Karpas-422 (cell line): ENCODE measurements at regions not wholly inside any gene's neighbourhood (a gene's known extent, or its start where the extent isn't known, plus 50 kb on each side); places are given as distances from the start of the nearest gene placed in this dataset.

ENCODE experiments used
- DNase-seq: peaks from one replicate; pipeline ENCODE4 v3.0.0-alpha.2; 2015
- H2AFZ ChIP-seq: fragments of 200-600 bp; sonication (generic); 2 replicates; pipeline ENCODE4 v1.6.1; 2014; ENCODE audit warnings: antibody characterized with exemption, low read length, mixed read lengths
- H3K27ac ChIP-seq: fragments of 200-600 bp; sonication (generic); 2 replicates; pipeline ENCODE4 v1.5.1; 2014; ENCODE audit warnings: mild to moderate bottlenecking, low read length, moderate library complexity
- H3K27me3 ChIP-seq: fragments of 200-600 bp; sonication (generic); 2 replicates; pipeline ENCODE4 v1.6.1; 2014; ENCODE audit warnings: low read length, mixed read lengths
- H3K36me3 ChIP-seq: fragments of 200-600 bp; sonication (generic); 2 replicates; pipeline ENCODE4 v1.6.1; 2014; ENCODE audit warnings: low read length, mixed read lengths; ENCODE audit not compliant: insufficient read depth
- H3K4me1 ChIP-seq: fragments of 200-600 bp; sonication (generic); 2 replicates; pipeline ENCODE4 v1.6.1; 2014; ENCODE audit warnings: mild to moderate bottlenecking, low read length, mixed read lengths
- H3K4me2 ChIP-seq: fragments of 200-600 bp; sonication (generic); 2 replicates; pipeline ENCODE4 v1.6.1; 2014; ENCODE audit warnings: low read length, low read depth, mild to moderate bottlenecking; ENCODE audit not compliant: poor library complexity, severe bottlenecking
- H3K4me3 ChIP-seq: fragments of 200-600 bp; sonication (generic); 2 replicates; pipeline ENCODE4 v1.5.1; 2014; ENCODE audit warnings: mild to moderate bottlenecking, antibody characterized with exemption, low read length, mixed read lengths
- H3K79me2 ChIP-seq: fragments of 200-600 bp; sonication (generic); 2 replicates; pipeline ENCODE4 v1.6.1; 2014; ENCODE audit warnings: mild to moderate bottlenecking, low read length, mixed read lengths
- H3K9ac ChIP-seq: fragments of 200-600 bp; sonication (generic); 2 replicates; pipeline ENCODE4 v1.6.0; 2014; ENCODE audit warnings: low read length
- H3K9me2 ChIP-seq: fragments of 200-600 bp; sonication (generic), shearing (Covaris generic); replicated peaks from 2 replicates; pipeline ENCODE4 v1.6.0; 2014; ENCODE audit warnings: mild to moderate bottlenecking, low read length, moderate library complexity; ENCODE audit not compliant: insufficient read depth
- H3K9me3 ChIP-seq: fragments of 300-700, 200-600 bp; sonication (generic); 2 replicates; pipeline ENCODE4 v1.6.1; 2014; ENCODE audit warnings: low read length, mixed read lengths
- H4K20me1 ChIP-seq: fragments of 200-600 bp; sonication (generic); 2 replicates; pipeline ENCODE4 v1.6.1; 2014; ENCODE audit warnings: mild to moderate bottlenecking, antibody characterized with exemption, low read length, low read depth; ENCODE audit not compliant: insufficient read depth

GRCh38 chr18:61239051-61239450 is 94.2 kb upstream of the CDH20 start:
- H3K36me3 ChIP-seq = no peaks in the 10 kb centered on the region
- no peak overlapping the region for H3K9ac ChIP-seq
- no peaks in the 10 kb centered on the region for H3K79me2 ChIP-seq
- H3K4me1 ChIP-seq = no peaks in the 10 kb centered on the region
- peaks cover 3% of the 10 kb centered on the region; the same call in 1 of the 2 replicates for H3K9me3 ChIP-seq
- H3K27ac ChIP-seq = no peak overlapping the region
- DNase-seq = no peak
- H4K20me1 ChIP-seq = no peaks in the 10 kb centered on the region
- no peak overlapping the region for H3K4me2 ChIP-seq
- H3K4me3 ChIP-seq = no peak overlapping the region
- no peak overlapping the region for H2AFZ ChIP-seq
- H3K9me2 ChIP-seq = no peaks in the 10 kb centered on the region
- no peaks in the 10 kb centered on the region for H3K27me3 ChIP-seq

DNA sequence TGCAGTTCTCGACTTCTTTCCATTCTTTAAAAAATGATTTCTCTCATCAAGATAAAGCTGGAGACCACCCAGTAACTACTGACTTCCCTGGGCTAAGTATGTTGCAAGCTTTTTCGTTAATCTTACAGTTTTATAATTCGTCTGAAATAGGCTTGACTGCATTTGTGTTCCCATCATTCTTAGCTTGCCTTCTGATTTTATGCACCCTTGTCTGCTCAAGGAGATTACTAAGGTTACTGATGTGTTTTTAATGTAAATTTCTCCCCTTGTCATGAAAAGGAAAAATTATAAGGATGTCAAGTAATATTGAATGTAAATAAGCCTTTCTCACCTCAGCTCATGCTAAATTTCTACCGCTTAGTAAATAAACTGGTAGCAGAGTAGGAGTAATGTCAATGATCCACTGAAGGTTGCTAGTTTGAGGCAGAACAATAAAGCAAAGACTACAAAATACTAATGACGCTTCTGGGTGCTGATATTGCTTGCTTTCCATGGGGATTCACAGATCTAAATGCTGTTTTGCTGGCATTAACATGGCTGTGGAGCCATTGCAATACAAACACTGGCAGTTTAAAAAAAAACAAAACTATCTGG is 91.9 kb upstream of the CDH20 start:
- Histone ChIP-seq H3K9me2 (no peaks in the 10 kb centered on the region), H3K79me2 (no peaks in the 10 kb centered on the region), H3K4me3 (no peak overlapping the region), H3K27ac (no peak overlapping the region), H3K9ac (no peak overlapping the region), H2AFZ (no peak overlapping the region), H3K36me3 (no peaks in the 10 kb centered on the region), H3K27me3 (no peaks in the 10 kb centered on the region), H3K4me1 (no peaks in the 10 kb centered on the region), H3K4me2 (no peak overlapping the region), H3K9me3 (0 out of 2 replicates have a peak, but pooled peaks cover 3% of the 10 kb centered on the region), H4K20me1 (no peaks in the 10 kb centered on the region)
- no peak for DNase-seq

- no peak overlapping the region for H3K9ac ChIP-seq
- H3K36me3 ChIP-seq = no peaks in the 10 kb centered on the region
- no peaks in the 10 kb centered on the region for H3K79me2 ChIP-seq
- no peaks in the 10 kb centered on the region for H4K20me1 ChIP-seq
- no peak overlapping the region for H3K4me3 ChIP-seq
- no peaks in the 10 kb centered on the region for H3K4me1 ChIP-seq
- peaks cover 4% of the 10 kb centered on the region for H3K9me3 ChIP-seq
- no peaks in the 10 kb centered on the region for H3K9me2 ChIP-seq
- DNase-seq = no peak
- H3K27ac ChIP-seq = no peak overlapping the region
- H2AFZ ChIP-seq = no peak overlapping the region
- H3K27me3 ChIP-seq = no peaks in the 10 kb centered on the region
- no peak overlapping the region for H3K4me2 ChIP-seq
Measured at GRCh38 chr18:61244632-61245031, 88.6 kb upstream of the CDH20 start.

GRCh38 chr18:61245276-61245675 is 88.0 kb upstream of the CDH20 start:
- H2AFZ ChIP-seq = no peak overlapping the region
- no peak for DNase-seq
- no peaks in the 10 kb centered on the region for H3K4me1 ChIP-seq
- no peaks in the 10 kb centered on the region for H3K79me2 ChIP-seq
- no peak overlapping the region for H3K9ac ChIP-seq
- H3K27ac ChIP-seq = no peak overlapping the region
- no peaks in the 10 kb centered on the region for H3K36me3 ChIP-seq
- no peaks in the 10 kb centered on the region for H3K27me3 ChIP-seq
- H3K9me2 ChIP-seq = no peaks in the 10 kb centered on the region
- no peak overlapping the region for H3K4me2 ChIP-seq
- no peak overlapping the region for H3K4me3 ChIP-seq
- peaks cover 8% of the 10 kb centered on the region for H3K9me3 ChIP-seq
- no peaks in the 10 kb centered on the region for H4K20me1 ChIP-seq

DNA sequence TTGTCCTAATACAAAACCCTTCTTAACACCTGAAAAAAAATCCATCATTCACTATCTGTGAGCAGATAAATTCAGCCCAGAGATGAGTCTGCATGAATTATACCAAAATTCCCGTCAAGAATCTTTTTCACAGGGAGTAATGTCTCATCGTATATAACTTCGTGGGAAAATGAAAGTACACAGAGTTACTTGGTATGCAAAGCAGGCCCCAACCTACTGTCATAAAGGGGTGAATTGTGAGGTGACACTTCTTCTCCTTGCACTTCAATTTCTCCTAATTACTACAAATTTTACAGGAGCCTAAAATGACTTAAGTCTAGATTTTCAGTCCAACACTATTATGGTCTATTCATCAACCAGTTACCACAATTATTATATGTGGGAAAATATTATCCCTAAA is 84.6 kb upstream of the CDH20 start:
- H3K27ac ChIP-seq = no peak overlapping the region
- H3K4me2 ChIP-seq = no peak overlapping the region
- H2AFZ ChIP-seq = no peak overlapping the region
- H3K79me2 ChIP-seq = no peaks in the 10 kb centered on the region
- H3K4me1 ChIP-seq = no peaks in the 10 kb centered on the region
- H3K36me3 ChIP-seq = no peaks in the 10 kb centered on the region
- no peak overlapping the region for H3K4me3 ChIP-seq
- H3K27me3 ChIP-seq = no peaks in the 10 kb centered on the region
- peaks cover 15% of the 10 kb centered on the region for H3K9me3 ChIP-seq
- H3K9me2 ChIP-seq = no peaks in the 10 kb centered on the region
- H4K20me1 ChIP-seq = no peaks in the 10 kb centered on the region
- no peak for DNase-seq
- no peak overlapping the region for H3K9ac ChIP-seq

DNA sequence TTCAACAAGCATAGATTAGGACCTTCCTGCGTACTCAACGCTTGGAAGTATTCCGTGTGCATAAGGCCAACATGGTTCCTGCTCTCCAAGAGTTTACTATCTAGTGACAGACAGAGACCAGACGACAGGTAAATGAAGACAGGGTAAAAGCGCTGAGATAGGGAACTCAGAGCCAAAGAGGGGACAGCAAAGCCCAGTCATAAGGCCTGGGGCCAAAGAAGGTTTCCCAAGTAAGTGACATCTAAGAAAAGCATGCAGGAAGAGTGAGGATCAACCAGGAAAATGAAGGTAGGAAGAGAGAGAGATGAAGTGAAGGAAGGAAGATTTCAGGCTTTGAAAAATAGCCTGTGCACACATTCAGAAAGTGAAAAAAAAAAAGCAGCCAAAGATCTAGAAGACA is 76.9 kb upstream of the CDH20 start:
- H3K27ac ChIP-seq = no peak overlapping the region
- no peaks in the 10 kb centered on the region for H3K9me2 ChIP-seq
- H3K9ac ChIP-seq = no peak overlapping the region
- H3K27me3 ChIP-seq = no peaks in the 10 kb centered on the region
- no peaks in the 10 kb centered on the region for H4K20me1 ChIP-seq
- DNase-seq = no peak
- H3K36me3 ChIP-seq = no peaks in the 10 kb centered on the region
- H3K4me1 ChIP-seq = no peaks in the 10 kb centered on the region
- H3K4me3 ChIP-seq = no peak overlapping the region
- no peaks in the 10 kb centered on the region for H3K79me2 ChIP-seq
- no peak overlapping the region for H3K4me2 ChIP-seq
- peaks cover 15% of the 10 kb centered on the region for H3K9me3 ChIP-seq
- H2AFZ ChIP-seq = no peak overlapping the region

DNA sequence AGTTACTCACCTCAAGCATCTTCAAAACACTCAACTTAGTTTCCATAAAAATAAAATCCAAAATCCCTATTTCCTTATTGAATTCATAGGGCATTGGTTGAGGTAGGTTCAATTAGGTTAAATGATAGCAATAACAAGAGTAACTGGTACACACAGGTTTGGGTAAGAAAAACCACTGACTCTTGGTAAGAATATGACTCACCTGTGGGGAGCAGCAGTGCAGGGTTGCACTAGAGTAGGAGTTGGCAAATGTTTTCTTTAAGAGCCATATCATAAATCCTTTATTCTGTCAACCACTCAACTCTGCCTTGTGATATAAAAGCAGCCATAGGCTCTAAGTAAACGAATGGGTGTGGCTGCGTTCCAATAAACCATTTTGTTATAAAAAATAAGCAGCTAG is 71.4 kb upstream of the CDH20 start:
- Histone ChIP-seq H3K4me1 (no peaks in the 10 kb centered on the region), H3K9me3 (0 out of 2 replicates have a peak, but pooled peaks cover 3% of the 10 kb centered on the region), H3K36me3 (no peaks in the 10 kb centered on the region), H3K9ac (no peak overlapping the region), H4K20me1 (no peaks in the 10 kb centered on the region), H3K79me2 (no peaks in the 10 kb centered on the region), H3K9me2 (no peaks in the 10 kb centered on the region), H3K27me3 (no peaks in the 10 kb centered on the region), H2AFZ (no peak overlapping the region), H3K27ac (no peak overlapping the region), H3K4me2 (no peak overlapping the region), H3K4me3 (no peak overlapping the region)
- no peak for DNase-seq

DNA sequence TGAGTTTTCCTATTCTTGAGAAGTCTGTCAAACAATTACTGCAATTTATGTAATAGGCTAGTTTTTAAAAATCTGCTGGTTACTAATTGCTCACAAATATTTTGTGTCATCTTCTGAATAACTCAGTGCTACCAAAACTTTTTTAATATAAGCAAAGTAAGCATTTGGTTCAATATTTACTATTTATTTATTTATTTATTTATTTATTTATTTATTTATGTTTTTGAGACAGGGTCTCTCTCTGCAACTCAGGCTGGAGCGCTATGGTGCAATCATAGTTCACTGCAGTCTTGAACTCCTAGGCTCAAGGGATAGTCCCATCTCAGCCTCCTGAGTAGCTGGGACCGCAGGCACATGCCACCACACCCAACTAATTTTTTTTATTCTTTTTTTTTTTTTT is 60.4 kb upstream of the CDH20 start:
- no peak overlapping the region for H3K9ac ChIP-seq
- H3K79me2 ChIP-seq = no peaks in the 10 kb centered on the region
- H3K27me3 ChIP-seq = no peaks in the 10 kb centered on the region
- no peak for DNase-seq
- no peak overlapping the region for H3K4me3 ChIP-seq
- H3K9me2 ChIP-seq = no peaks in the 10 kb centered on the region
- H3K27ac ChIP-seq = no peak overlapping the region
- no peak overlapping the region for H3K4me2 ChIP-seq
- H3K9me3 ChIP-seq = peaks cover 19% of the 10 kb centered on the region; the same call in 1 of the 2 replicates
- H3K36me3 ChIP-seq = no peaks in the 10 kb centered on the region
- no peak overlapping the region for H2AFZ ChIP-seq
- H4K20me1 ChIP-seq = no peaks in the 10 kb centered on the region
- no peaks in the 10 kb centered on the region for H3K4me1 ChIP-seq

DNA sequence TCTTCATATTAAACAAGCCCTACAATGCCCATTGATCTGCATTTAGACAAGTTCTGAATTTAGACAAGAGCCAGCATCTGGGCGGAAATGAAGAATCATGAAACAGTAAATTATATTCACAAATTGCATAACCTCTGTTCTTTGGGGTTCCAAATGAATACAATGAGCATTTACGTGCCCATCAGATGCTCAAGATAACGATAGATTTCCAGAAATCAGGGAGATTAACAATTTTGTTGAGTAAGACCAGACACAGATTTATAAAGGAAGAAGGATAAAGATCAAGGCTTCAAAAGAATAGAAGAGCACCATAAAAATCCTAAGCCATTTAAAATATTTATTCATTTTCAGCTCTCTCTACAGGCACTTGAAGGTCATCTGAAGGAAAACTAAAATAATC is 59.7 kb upstream of the CDH20 start:
- H3K4me3 ChIP-seq = no peak overlapping the region
- no peaks in the 10 kb centered on the region for H3K9me2 ChIP-seq
- H3K9me3 ChIP-seq = peaks cover 19% of the 10 kb centered on the region; the same call in 1 of the 2 replicates
- DNase-seq = no peak
- H3K4me2 ChIP-seq = no peak overlapping the region
- H3K4me1 ChIP-seq = no peaks in the 10 kb centered on the region
- H3K27me3 ChIP-seq = no peaks in the 10 kb centered on the region
- no peak overlapping the region for H2AFZ ChIP-seq
- H3K79me2 ChIP-seq = no peaks in the 10 kb centered on the region
- no peak overlapping the region for H3K9ac ChIP-seq
- no peak overlapping the region for H3K27ac ChIP-seq
- H4K20me1 ChIP-seq = no peaks in the 10 kb centered on the region
- H3K36me3 ChIP-seq = no peaks in the 10 kb centered on the region
